ENCODE measurements at regions not wholly inside any gene's neighbourhood (a gene's known extent, or its start where the extent isn't known, plus 50 kb on each side); places are given as distances from the start of the nearest gene placed in this dataset.

DNA sequence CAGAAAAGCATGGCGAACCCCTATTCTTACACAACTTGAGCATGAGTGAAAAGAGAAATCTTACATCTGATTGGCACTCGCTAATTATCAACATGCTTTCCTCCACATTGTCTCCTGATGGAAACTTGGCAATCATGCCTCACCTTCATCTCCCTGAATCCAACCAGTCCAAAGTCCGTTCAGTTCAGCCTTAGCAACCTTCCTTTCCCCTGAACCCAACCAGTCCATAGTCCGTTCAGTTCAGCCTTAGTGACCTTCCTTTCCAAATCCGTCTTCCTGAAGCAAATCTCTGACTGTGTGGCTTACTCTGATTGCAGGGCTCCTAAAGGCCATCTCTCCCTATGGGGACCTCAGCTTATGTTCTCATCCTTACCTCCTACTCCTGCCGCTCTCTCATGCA is 538.3 kb upstream of the CLINT1 start:
- Histone ChIP-seq H3K36me3 (no peaks in the 10 kb centered on the region), H3K4me3 (no peak overlapping the region), H3K27ac (no peak overlapping the region), H3K4me1 (no peaks in the 10 kb centered on the region), H3K9me3 (no peaks in the 10 kb centered on the region), H3K27me3 (no peaks in the 10 kb centered on the region)
- DNase-seq, result no peak
- intact Hi-C loops (cut with DNase I; ENCODE audit: low total_unique reads), result no loop called here
- TF ChIP-seq, protein P1, sequence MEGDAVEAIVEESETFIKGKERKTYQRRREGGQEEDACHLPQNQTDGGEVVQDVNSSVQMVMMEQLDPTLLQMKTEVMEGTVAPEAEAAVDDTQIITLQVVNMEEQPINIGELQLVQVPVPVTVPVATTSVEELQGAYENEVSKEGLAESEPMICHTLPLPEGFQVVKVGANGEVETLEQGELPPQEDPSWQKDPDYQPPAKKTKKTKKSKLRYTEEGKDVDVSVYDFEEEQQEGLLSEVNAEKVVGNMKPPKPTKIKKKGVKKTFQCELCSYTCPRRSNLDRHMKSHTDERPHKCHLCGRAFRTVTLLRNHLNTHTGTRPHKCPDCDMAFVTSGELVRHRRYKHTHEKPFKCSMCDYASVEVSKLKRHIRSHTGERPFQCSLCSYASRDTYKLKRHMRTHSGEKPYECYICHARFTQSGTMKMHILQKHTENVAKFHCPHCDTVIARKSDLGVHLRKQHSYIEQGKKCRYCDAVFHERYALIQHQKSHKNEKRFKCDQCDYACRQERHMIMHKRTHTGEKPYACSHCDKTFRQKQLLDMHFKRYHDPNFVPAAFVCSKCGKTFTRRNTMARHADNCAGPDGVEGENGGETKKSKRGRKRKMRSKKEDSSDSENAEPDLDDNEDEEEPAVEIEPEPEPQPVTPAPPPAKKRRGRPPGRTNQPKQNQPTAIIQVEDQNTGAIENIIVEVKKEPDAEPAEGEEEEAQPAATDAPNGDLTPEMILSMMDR (IDR thresholded peaks at IDR 0.05), result no peak

DNA sequence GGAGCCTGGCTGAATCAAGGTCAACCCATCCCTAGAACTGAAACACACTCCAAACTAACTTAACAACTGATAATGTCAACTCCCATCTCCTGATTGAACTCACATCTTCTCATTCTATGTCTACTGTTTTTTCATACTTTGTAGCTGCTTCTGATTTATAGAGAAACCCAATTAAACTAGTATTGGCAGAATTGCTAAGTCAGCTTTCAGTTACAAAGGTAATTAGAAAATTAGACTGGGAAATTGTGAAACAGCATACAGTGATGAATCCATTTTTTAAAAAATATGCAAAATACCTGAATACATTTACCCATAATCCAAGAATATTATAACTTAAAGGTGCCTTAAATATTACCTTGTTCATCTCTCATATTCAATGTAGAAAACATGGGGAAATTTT is 535.2 kb upstream of the CLINT1 start:
- no peaks in the 10 kb centered on the region for H3K9me3 ChIP-seq
- intact Hi-C loops (cut with DNase I; ENCODE audit: low total_unique reads), result no loop called here
- no peak overlapping the region for H3K27ac ChIP-seq
- H3K4me3 ChIP-seq, result no peak overlapping the region
- TF ChIP-seq, protein P1 (IDR thresholded peaks at IDR 0.05), result no peak
- H3K36me3 ChIP-seq, result no peaks in the 10 kb centered on the region
- H3K4me1 ChIP-seq, result no peaks in the 10 kb centered on the region
- no peaks in the 10 kb centered on the region for H3K27me3 ChIP-seq
- DNase-seq, result no peak

DNA sequence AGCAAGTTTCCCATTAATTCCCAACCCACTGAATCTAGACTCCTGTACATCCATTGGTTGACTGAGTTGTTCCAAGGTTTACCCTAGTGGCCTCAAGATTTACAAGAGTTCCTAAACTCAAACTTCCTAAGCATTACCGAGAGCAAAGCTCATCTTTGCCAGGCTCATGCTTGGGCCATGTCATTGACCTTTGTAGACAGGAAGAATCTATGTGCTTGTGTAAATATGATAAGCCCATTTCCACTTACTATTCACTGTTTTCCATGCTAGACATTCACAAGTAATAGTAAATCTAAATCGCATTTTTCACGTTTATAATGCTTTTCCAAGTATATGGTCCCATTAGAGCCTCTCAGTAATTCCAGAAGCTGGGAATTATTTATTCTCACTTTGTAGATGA is 534.5 kb upstream of the CLINT1 start:
- H3K4me1 ChIP-seq, result no peaks in the 10 kb centered on the region
- no peaks in the 10 kb centered on the region for H3K36me3 ChIP-seq
- H3K4me3 ChIP-seq, result no peak overlapping the region
- TF ChIP-seq, protein P1 (IDR thresholded peaks at IDR 0.05), result no peak
- no peaks in the 10 kb centered on the region for H3K9me3 ChIP-seq
- intact Hi-C loops (cut with DNase I; ENCODE audit: low total_unique reads), result no loop called here
- DNase-seq, result no peak
- no peaks in the 10 kb centered on the region for H3K27me3 ChIP-seq
- H3K27ac ChIP-seq, result no peak overlapping the region

DNA sequence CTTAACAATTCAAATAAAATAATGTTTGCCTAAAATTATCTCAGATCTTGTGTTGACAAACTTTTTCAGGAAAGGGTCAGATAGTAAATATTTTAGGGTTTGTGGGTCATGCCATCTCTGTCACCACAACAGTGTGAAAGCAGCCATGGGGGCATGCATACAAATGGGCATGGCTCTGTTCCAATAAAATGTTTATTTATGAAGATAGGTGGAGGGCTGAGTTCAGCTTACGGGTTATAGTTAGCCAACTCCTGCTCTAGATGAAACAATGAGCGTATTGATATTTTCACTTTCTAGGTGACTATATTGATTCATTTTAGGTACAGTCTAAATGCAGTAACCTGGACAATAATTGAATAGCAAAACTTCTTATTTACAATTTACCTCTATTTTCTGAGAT is 533.8 kb upstream of the CLINT1 start:
- H3K36me3 ChIP-seq, result no peaks in the 10 kb centered on the region
- no peak overlapping the region for H3K27ac ChIP-seq
- TF ChIP-seq, protein P1 (IDR thresholded peaks at IDR 0.05), result no peak
- intact Hi-C loops (cut with DNase I; ENCODE audit: low total_unique reads), result no loop called here
- no peak for DNase-seq
- H3K27me3 ChIP-seq, result no peaks in the 10 kb centered on the region
- H3K9me3 ChIP-seq, result no peaks in the 10 kb centered on the region
- no peaks in the 10 kb centered on the region for H3K4me1 ChIP-seq
- H3K4me3 ChIP-seq, result no peak overlapping the region

DNA sequence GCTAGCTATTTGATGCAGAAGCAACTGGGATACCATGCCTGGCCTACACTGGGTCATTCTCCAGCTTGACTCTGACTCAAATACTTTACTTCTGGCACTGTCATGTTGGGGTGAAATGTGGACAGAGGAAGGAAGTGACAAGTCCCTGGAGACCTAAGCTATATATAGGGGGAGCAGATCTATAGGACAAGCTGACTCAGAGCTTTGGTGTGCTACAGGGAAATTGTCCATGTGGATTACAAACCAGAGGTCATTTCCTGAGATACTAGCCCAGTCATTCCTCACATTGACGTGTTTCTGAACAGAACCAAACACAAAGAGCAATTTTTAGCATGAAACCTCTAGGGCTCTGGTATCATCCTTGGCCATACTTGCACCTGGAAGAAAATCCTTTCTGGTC is 531.6 kb upstream of the CLINT1 start:
- Histone ChIP-seq H3K27ac (no peak overlapping the region), H3K36me3 (no peaks in the 10 kb centered on the region), H3K9me3 (no peaks in the 10 kb centered on the region), H3K4me3 (no peak overlapping the region), H3K4me1 (peaks cover 0 to under 1% (median 0%) of the 10 kb centered on the region in 4 donors), H3K27me3 (no peaks in the 10 kb centered on the region)
- TF ChIP-seq, protein P1 (IDR thresholded peaks at IDR 0.05), result no peak
- intact Hi-C loops (cut with DNase I; ENCODE audit: low total_unique reads), result no loop called here
- no peak for DNase-seq

DNA sequence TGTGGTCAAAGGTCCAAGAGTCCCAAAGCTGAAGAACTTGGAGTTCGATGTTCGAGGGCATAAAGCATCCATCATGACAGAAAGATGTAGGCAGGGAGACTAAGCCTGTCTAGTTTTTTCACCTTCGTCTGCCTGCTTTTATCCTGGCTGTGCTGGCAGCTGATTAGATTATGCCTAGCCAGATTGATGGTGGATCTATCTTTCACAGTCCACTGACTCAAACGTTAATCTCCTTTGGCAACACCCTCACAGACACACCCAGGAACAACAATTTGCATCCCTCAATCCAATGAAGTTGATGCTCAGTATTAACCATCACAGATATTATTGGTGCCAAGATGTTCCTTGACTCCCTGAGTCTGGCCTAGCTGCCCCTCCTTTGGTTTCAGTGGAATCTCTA is 530.8 kb upstream of the CLINT1 start:
- intact Hi-C loops (cut with DNase I; ENCODE audit: low total_unique reads), result no loop called here
- no peaks in the 10 kb centered on the region for H3K27me3 ChIP-seq
- no peak overlapping the region for H3K4me3 ChIP-seq
- H3K4me1 ChIP-seq, result peaks cover 0 to 8% (median 0%) of the 10 kb centered on the region in 4 donors
- TF ChIP-seq, protein P1 (IDR thresholded peaks at IDR 0.05), result no peak
- no peak for DNase-seq
- no peak overlapping the region for H3K27ac ChIP-seq
- no peaks in the 10 kb centered on the region for H3K36me3 ChIP-seq
- H3K9me3 ChIP-seq, result no peaks in the 10 kb centered on the region

Data from tibial artery (tissue), 4 donors.